ENCODE measurements at regions not wholly inside any gene's neighbourhood (a gene's known extent, or its start where the extent isn't known, plus 50 kb on each side); places are given as distances from the start of the nearest gene placed in this dataset.

GRCh38 chr2:15874854-15875804 lies 65.2 kb upstream of the MYCN start:
- TF ChIP-seq ZNF331 (CRISPR knock-in tag; IDR thresholded peaks at IDR 0.05; ENCODE audit: low read depth) (no peak), POLR2AphosphoS5 (IDR thresholded peaks at IDR 0.05; ENCODE audit: low read depth) (no peak), STAT1 (IDR thresholded peaks at IDR 0.05; ENCODE audit: unreplicated experiment) (no peak), EZH2phosphoT487 (IDR thresholded peaks at IDR 0.05; ENCODE audit: unreplicated experiment) (no peak), ZNF462 (CRISPR knock-in tag; IDR thresholded peaks at IDR 0.05) (no peak), NANOG (IDR thresholded peaks at IDR 0.05; ENCODE audit: borderline replicate concordance) (no peak), CTCF (conservative IDR thresholded peaks at IDR 0.05; ENCODE audit: low read depth in 2 of 2) (no peak), ZNF114 (CRISPR knock-in tag; IDR thresholded peaks at IDR 0.05) (no peak), REST (IDR thresholded peaks at IDR 0.05; ENCODE audit: unreplicated experiment) (no peak), JUNB (IDR thresholded peaks at IDR 0.05; ENCODE audit: unreplicated experiment) (no peak), CREB1 (CRISPR knock-in tag; IDR thresholded peaks at IDR 0.05; ENCODE audit: low read depth) (no peak), EZH2 (IDR thresholded peaks at IDR 0.05; ENCODE audit: low read depth, unreplicated experiment) (no peak), ETS1 (IDR thresholded peaks at IDR 0.05) (no peak)
- H3K27ac Mint-ChIP-seq, result no peak overlapping the region

More at GRCh38 chr2:15874854-15875804, 65.2 kb upstream of the MYCN start:
- H3K4me3 ChIP-seq, result no peak overlapping the region
- no peaks in the 10 kb centered on the region for H3K79me2 ChIP-seq (replicated peaks; ENCODE audit: insufficient read depth)
- H3K4me1 ChIP-seq (ENCODE audit: insufficient read depth), result no peaks in the 10 kb centered on the region
- H4K20me1 ChIP-seq (replicated peaks; ENCODE audit: insufficient read depth), result no peaks in the 10 kb centered on the region
- H3K4me2 ChIP-seq, result no peak overlapping the region
- ATAC-seq (no peak), DNase-seq (ENCODE audit: low spot score) (no peak)
- Mint-ChIP-seq H3K9me3 (peaks cover 14% of the 10 kb centered on the region; the same call in 2 of the 3 replicates), H3K4me1 (peaks cover 5% of the 10 kb centered on the region; the same call in 2 of the 3 replicates), H3K4me3 (no peak overlapping the region), H3K27me3 (ENCODE audit: insufficient read depth, low read depth, poor library complexity) (no peaks in the 10 kb centered on the region), H3K36me3 (ENCODE audit: low read depth) (peaks cover 7% of the 10 kb centered on the region; the same call in 2 of the 3 replicates)
- H3K9me2 ChIP-seq (ENCODE audit: insufficient read depth), result no peaks in the 10 kb centered on the region
- no peaks in the 10 kb centered on the region for H3K36me3 ChIP-seq (ENCODE audit: insufficient read depth)
- H2AFZ ChIP-seq, result 0 out of 2 replicates have a peak overlapping the region, but pooled peaks have one; percentile 18
- H3K27ac ChIP-seq (ENCODE audit: low read depth), result no peak overlapping the region
- no peaks in the 10 kb centered on the region for H3K27me3 ChIP-seq (ENCODE audit: insufficient read depth)
- H3F3A ChIP-seq (replicated peaks; ENCODE audit: low read depth), result no peaks in the 10 kb centered on the region

All from GM23338 (cell line).